Loucy (cell line): ENCODE measurements at regions not wholly inside any gene's neighbourhood (a gene's known extent, or its start where the extent isn't known, plus 50 kb on each side); places are given as distances from the start of the nearest gene placed in this dataset.

Experiments
- H2AFZ ChIP-seq: fragments of 200-600 bp; sonication (generic); 2 replicates; pipeline ENCODE4 v1.6.0; 2016; ENCODE audit warnings: antibody characterized with exemption, mild to moderate bottlenecking, low read length, moderate library complexity
- H3F3A ChIP-seq: fragments of 200-600 bp; 2 replicates; pipeline ENCODE4 v1.6.0; 2016; ENCODE audit warnings: antibody characterized with exemption, low read depth, mild to moderate bottlenecking
- H3K27me3 ChIP-seq: fragments of 200-600 bp; sonication (generic); 2 replicates; pipeline ENCODE4 v1.6.1; 2014; ENCODE audit warnings: low read length, mild to moderate bottlenecking; ENCODE audit not compliant: insufficient read depth, poor library complexity, severe bottlenecking
- H3K36me3 ChIP-seq: fragments of 200-600 bp; sonication (generic); 2 replicates; pipeline ENCODE4 v1.6.1; 2016; ENCODE audit warnings: low read length; ENCODE audit not compliant: insufficient read depth
- H3K4me1 ChIP-seq: fragments of 200-600 bp; sonication (generic); 2 replicates; pipeline ENCODE4 v1.5.1; 2014; ENCODE audit warnings: low read length, mild to moderate bottlenecking; ENCODE audit not compliant: insufficient read depth, poor library complexity, severe bottlenecking
- H3K4me2 ChIP-seq: fragments of 200-600 bp; sonication (generic); 2 replicates; pipeline ENCODE4 v1.6.0; 2014; ENCODE audit warnings: antibody characterized with exemption, low read length, low read depth, mild to moderate bottlenecking; ENCODE audit not compliant: poor library complexity, severe bottlenecking
- H3K4me3 ChIP-seq: fragments of 200-600 bp; sonication (generic); 2 replicates; pipeline ENCODE4 v1.5.1; 2014; ENCODE audit warnings: low read length, mild to moderate bottlenecking, mixed read lengths; ENCODE audit not compliant: poor library complexity, severe bottlenecking
- H3K79me2 ChIP-seq: fragments of 200-600 bp; sonication (generic); 2 replicates; pipeline ENCODE4 v1.6.1; 2014; ENCODE audit warnings: low read length; ENCODE audit not compliant: insufficient read depth
- H3K9ac ChIP-seq: fragments of 200-600 bp; sonication (generic); 2 replicates; pipeline ENCODE4 v1.6.0; 2014; ENCODE audit warnings: mild to moderate bottlenecking, low read depth, low read length, moderate library complexity; ENCODE audit not compliant: poor library complexity, severe bottlenecking
- H3K9me2 ChIP-seq: fragments of 200-600 bp; sonication (generic); replicated peaks from 2 replicates; pipeline ENCODE4 v1.6.1; 2016; ENCODE audit warnings: low read depth, low read length, mixed read lengths
- H3K9me3 ChIP-seq: fragments of 200-600 bp; sonication (generic); 2 replicates; pipeline ENCODE4 v1.6.1; 2014; ENCODE audit warnings: mild to moderate bottlenecking, antibody characterized with exemption, low read length, low read depth; ENCODE audit not compliant: insufficient read depth
- H4K20me1 ChIP-seq: fragments of 200-600 bp; sonication (generic); 2 replicates; pipeline ENCODE4 v1.6.0; 2014; ENCODE audit warnings: antibody characterized with exemption, low read length, mild to moderate bottlenecking; ENCODE audit not compliant: insufficient read depth, poor library complexity, severe bottlenecking
- EZH2phosphoT487 ChIP-seq: fragments of 200-600 bp; IDR thresholded peaks from 2 replicates; pipeline ENCODE4 v1.6.1; 2018; ENCODE audit warnings: antibody characterized with exemption, mild to moderate bottlenecking, moderate library complexity, borderline replicate concordance
- TF ChIP-seq, protein P1 (sequence below): fragments of 200-600 bp; sonication (generic); conservative IDR thresholded peaks from 2 replicates; pipeline ENCODE4 v1.5.1; 2014; ENCODE audit warnings: mild to moderate bottlenecking, antibody characterized with exemption, low read length

DNA sequence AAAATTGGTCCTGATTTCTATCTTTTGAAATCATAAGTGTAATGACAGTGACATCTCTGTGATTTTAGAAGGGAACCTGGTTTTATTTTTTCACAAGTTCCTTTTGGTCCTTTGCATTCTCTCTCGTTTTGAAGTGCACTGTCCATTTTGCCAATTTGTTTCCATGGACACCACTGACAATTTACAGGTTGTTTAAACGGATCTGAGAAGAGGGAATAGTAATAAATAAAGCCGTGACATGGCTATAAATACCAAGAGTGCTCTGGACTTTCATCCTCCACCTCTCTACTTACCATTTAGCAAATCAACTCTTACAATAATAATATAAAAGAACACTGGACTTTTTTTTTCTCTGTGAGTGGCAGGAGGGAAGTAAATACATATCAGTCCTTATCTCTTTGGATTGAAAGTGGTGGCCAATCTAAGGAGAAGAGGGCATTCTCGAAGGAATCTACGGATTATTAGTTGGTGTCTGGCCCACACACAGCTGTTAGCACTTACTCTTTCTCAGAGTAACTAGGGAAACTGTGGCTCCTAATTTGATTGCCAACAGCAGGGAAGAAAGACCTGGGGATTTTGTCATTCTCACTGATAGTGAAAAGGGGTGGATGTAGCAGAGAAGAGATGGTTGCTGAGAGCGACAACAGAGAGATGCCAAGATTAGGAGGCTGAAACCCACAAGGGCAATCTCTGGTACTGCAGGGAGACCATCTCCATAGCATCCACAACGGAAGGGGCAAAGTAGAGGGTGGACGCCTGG, 108.7 kb upstream of the FSHR start:
- H3K36me3 ChIP-seq: no peaks in the 10 kb centered on the region
- H3K9ac ChIP-seq: no peak overlapping the region
- no peaks in the 10 kb centered on the region for H3K27me3 ChIP-seq
- no peaks in the 10 kb centered on the region for H3K9me2 ChIP-seq
- no peaks in the 10 kb centered on the region for H3K4me1 ChIP-seq
- no peaks in the 10 kb centered on the region for H3K79me2 ChIP-seq
- no peak overlapping the region for H3K4me2 ChIP-seq
- no peak overlapping the region for H2AFZ ChIP-seq
- no peak for TF ChIP-seq EZH2phosphoT487
- TF ChIP-seq, protein P1, sequence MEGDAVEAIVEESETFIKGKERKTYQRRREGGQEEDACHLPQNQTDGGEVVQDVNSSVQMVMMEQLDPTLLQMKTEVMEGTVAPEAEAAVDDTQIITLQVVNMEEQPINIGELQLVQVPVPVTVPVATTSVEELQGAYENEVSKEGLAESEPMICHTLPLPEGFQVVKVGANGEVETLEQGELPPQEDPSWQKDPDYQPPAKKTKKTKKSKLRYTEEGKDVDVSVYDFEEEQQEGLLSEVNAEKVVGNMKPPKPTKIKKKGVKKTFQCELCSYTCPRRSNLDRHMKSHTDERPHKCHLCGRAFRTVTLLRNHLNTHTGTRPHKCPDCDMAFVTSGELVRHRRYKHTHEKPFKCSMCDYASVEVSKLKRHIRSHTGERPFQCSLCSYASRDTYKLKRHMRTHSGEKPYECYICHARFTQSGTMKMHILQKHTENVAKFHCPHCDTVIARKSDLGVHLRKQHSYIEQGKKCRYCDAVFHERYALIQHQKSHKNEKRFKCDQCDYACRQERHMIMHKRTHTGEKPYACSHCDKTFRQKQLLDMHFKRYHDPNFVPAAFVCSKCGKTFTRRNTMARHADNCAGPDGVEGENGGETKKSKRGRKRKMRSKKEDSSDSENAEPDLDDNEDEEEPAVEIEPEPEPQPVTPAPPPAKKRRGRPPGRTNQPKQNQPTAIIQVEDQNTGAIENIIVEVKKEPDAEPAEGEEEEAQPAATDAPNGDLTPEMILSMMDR: no peak
- H4K20me1 ChIP-seq: no peaks in the 10 kb centered on the region
- no peaks in the 10 kb centered on the region for H3K9me3 ChIP-seq
- no peaks in the 10 kb centered on the region for H3F3A ChIP-seq
- H3K4me3 ChIP-seq: no peak overlapping the region

DNA sequence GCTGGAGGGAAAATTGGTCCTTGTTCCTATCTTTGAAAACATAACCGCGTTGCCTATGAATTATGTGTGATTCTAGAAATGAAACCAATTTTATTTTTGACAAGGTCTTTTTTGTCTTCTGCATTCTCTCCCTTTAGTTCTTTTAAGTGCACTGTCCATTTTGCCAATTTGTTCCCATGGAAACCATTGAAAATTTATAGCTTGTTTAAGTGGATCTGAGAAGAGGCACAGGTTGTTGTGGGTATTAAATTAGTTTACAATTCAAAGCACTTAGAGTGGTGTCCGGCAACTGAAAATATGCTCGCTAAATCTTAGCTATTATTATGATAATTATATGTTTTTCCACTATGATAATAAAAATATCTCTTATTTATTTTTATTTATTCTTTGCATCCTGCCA, 107.5 kb upstream of the FSHR start:
- Histone ChIP-seq H2AFZ (no peak overlapping the region), H3K27me3 (no peaks in the 10 kb centered on the region), H3K4me2 (no peak overlapping the region), H4K20me1 (no peaks in the 10 kb centered on the region), H3K9ac (no peak overlapping the region), H3K36me3 (no peaks in the 10 kb centered on the region), H3K79me2 (no peaks in the 10 kb centered on the region), H3K4me3 (no peak overlapping the region), H3K9me3 (no peaks in the 10 kb centered on the region), H3K4me1 (no peaks in the 10 kb centered on the region), H3F3A (no peaks in the 10 kb centered on the region), H3K9me2 (no peaks in the 10 kb centered on the region)
- TF ChIP-seq, protein P1: no peak
- no peak for TF ChIP-seq EZH2phosphoT487

DNA sequence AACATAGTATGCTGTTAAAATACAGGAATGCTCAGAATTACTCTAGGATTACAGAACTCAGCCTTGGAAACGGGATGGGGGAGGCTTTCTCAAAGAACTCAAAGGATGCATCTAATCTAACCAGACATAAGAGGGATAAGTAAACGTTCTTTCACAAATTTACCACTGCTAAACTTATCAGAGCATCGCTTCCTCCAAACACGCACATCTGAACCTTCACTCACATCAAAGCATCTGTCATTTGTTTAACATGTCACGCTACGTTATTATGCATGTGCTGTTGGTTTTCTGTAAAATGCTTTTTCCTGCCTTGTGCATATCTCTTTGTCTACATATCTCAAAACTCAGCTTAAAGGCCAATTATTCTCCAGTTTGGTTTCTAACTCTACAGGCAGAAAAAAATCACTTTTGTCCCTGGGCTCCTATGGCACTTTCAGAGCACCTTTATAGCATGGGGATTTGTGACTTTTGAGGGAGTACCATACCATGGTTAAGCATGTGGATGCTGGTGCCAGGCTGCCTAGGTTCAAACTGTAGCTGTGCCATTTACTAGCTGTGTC, 106.7 kb upstream of the FSHR start:
- TF ChIP-seq EZH2phosphoT487: no peak
- TF ChIP-seq, protein P1: no peak
- Histone ChIP-seq H3K9ac (no peak overlapping the region), H3K9me3 (no peaks in the 10 kb centered on the region), H3K4me3 (no peak overlapping the region), H3K27me3 (no peaks in the 10 kb centered on the region), H2AFZ (no peak overlapping the region), H3K9me2 (no peaks in the 10 kb centered on the region), H3K36me3 (no peaks in the 10 kb centered on the region), H3K4me2 (no peak overlapping the region), H4K20me1 (no peaks in the 10 kb centered on the region), H3K4me1 (no peaks in the 10 kb centered on the region), H3F3A (no peaks in the 10 kb centered on the region), H3K79me2 (no peaks in the 10 kb centered on the region)
